Caco-2 (cell line): ENCODE measurements at regions not wholly inside any gene's neighbourhood (a gene's known extent, or its start where the extent isn't known, plus 50 kb on each side); places are given as distances from the start of the nearest gene placed in this dataset.
A peak's percentile ranks its signal among the peaks of the same experiment; 100 is the strongest.

Experiments used
- BruUV-seq: library from RNA; stranded (reverse); fragments of 400-500 nt; replicated peaks from 2 replicates; lab custom pipeline; 2021; lab: Mats Ljungman, UMichigan
- CTCF ChIA-PET: fragments of 300-600 bp; sonication (Branson Sonifier 250); formaldehyde crosslinking; loops from one replicate; lab custom pipeline; 2022; ENCODE audit warnings: antibody characterized with exemption; lab: Charles Lee
- POLR2A ChIA-PET: fragments of 300-600 bp; sonication (Branson Sonifier 250); formaldehyde crosslinking; loops from one replicate; lab custom pipeline; 2022; ENCODE audit warnings: antibody characterized with exemption; lab: Charles Lee
- DNase-seq, 2 experiments: peaks; one replicate each; pipeline versions ENCODE4 v3.0.0 to v3.0.0-alpha.2; 2020 to 2022
- H3K27me3 ChIP-seq: replicated peaks from 2 replicates; pipeline ENCODE4 v1.6.0; 2011; ENCODE audit warnings: low read length; ENCODE audit not compliant: control insufficient read depth, insufficient read depth
- H3K36me3 ChIP-seq: 2 replicates; pipeline ENCODE4 v1.5.1; 2011; ENCODE audit warnings: low read length; ENCODE audit not compliant: control insufficient read depth, insufficient read depth
- H3K4me1 ChIP-seq: fragments of 250-450 bp; sonication (Bioruptor Pico); 2 replicates; pipeline ENCODE4 v1.5.1; 2020; ENCODE audit warnings: mild to moderate bottlenecking
- H3K4me3 ChIP-seq: 2 replicates; pipeline ENCODE4 v1.5.1; 2011; ENCODE audit warnings: low read depth, mild to moderate bottlenecking, control low read depth, low read length
- H3K9me3 ChIP-seq: fragments of 250-450 bp; sonication (Bioruptor Pico); 2 replicates; pipeline ENCODE4 v1.5.1; 2020; ENCODE audit warnings: mild to moderate bottlenecking, moderate library complexity
- H3K27ac Mint-ChIP-seq: one replicate; pipeline ENCODE4 v1.8.0; 2022; ENCODE audit warnings: mixed read lengths; ENCODE audit not compliant: unreplicated experiment
- H3K27me3 Mint-ChIP-seq: one replicate; pipeline ENCODE4 v1.8.0; 2022; ENCODE audit warnings: mixed read lengths; ENCODE audit not compliant: insufficient read depth, unreplicated experiment
- H3K36me3 Mint-ChIP-seq: one replicate; pipeline ENCODE4 v1.8.0; 2022; ENCODE audit warnings: mild to moderate bottlenecking, mixed read lengths; ENCODE audit not compliant: insufficient read depth, unreplicated experiment
- H3K4me1 Mint-ChIP-seq: one replicate; pipeline ENCODE4 v1.8.0; 2022; ENCODE audit warnings: low read depth, mixed read lengths; ENCODE audit not compliant: unreplicated experiment
- H3K4me3 Mint-ChIP-seq: one replicate; pipeline ENCODE4 v1.8.0; 2022; ENCODE audit warnings: mild to moderate bottlenecking, moderate library complexity, mixed read lengths; ENCODE audit not compliant: unreplicated experiment
- H3K9me3 Mint-ChIP-seq: one replicate; pipeline ENCODE4 v1.8.0; 2022; ENCODE audit warnings: mixed read lengths; ENCODE audit not compliant: unreplicated experiment
- intact Hi-C: fragments of 100-400 bp; cut with micrococcal nuclease; formaldehyde crosslinking; loops from one replicate; pipeline ENCODE4 v1.10.0; 2022; ENCODE audit not compliant: unreplicated experiment
- TF ChIP-seq, protein P1 (sequence below), 2 experiments: fragments of 200-600 bp in 1 of 2; IDR thresholded peaks; 1 replicate in 1 of 2; 2 replicates in 1 of 2; pipeline versions ENCODE4 v1.5.1 to v1.8.0; 2011 to 2022; ENCODE audit warnings: antibody characterized with exemption in 1 of 2, control low read depth in 1 of 2, inconsistent platforms in 1 of 2, low read depth in 1 of 2, low read length in 1 of 2, mild to moderate bottlenecking in 1 of 2, moderate library complexity in 1 of 2; ENCODE audit not compliant: insufficient read depth in 1 of 2, severe bottlenecking in 1 of 2, unreplicated experiment in 1 of 2

DNA sequence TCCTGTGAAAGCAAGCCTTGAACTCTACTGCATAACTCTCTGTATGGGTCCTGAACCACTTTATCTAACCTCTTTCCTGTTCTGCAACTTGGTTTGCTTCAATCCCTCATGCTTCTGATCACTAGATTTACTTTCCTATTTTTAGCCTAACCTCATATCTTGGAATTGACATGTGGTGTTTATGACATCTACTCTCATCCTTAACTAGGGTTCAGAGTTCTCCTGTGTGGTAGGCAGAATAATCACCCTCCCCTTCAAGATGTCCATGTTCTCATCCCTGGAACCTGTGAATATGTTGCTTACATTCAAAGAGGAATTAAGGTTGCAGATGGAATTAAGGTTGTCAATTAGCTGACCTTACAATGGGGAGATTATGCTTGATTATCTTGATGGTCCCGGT, 67.4 kb upstream of the STXBP6 start:
- POLR2A ChIA-PET, result no interaction called here
- Mint-ChIP-seq H3K27me3 (no peaks in the 10 kb centered on the region), H3K9me3 (peaks cover 9% of the 10 kb centered on the region), H3K36me3 (no peaks in the 10 kb centered on the region), H3K4me3 (no peak overlapping the region), H3K27ac (no peak overlapping the region), H3K4me1 (peaks cover 20% of the 10 kb centered on the region)
- intact Hi-C loops, result no loop called here
- H3K27me3 ChIP-seq, result no peaks in the 10 kb centered on the region
- CTCF ChIA-PET, result interaction anchor here (1.0 kb wide), 1 partner anchor 15 kb away, joined by 3 read pairs; no protein-coding TSS in a partner anchor
- no peak for DNase-seq
- BruUV-seq, result no TSS peak
- no peaks in the 10 kb centered on the region for H3K36me3 ChIP-seq
- peaks cover 27% of the 10 kb centered on the region for H3K4me1 ChIP-seq
- H3K9me3 ChIP-seq, result no peaks in the 10 kb centered on the region
- TF ChIP-seq, protein P1, sequence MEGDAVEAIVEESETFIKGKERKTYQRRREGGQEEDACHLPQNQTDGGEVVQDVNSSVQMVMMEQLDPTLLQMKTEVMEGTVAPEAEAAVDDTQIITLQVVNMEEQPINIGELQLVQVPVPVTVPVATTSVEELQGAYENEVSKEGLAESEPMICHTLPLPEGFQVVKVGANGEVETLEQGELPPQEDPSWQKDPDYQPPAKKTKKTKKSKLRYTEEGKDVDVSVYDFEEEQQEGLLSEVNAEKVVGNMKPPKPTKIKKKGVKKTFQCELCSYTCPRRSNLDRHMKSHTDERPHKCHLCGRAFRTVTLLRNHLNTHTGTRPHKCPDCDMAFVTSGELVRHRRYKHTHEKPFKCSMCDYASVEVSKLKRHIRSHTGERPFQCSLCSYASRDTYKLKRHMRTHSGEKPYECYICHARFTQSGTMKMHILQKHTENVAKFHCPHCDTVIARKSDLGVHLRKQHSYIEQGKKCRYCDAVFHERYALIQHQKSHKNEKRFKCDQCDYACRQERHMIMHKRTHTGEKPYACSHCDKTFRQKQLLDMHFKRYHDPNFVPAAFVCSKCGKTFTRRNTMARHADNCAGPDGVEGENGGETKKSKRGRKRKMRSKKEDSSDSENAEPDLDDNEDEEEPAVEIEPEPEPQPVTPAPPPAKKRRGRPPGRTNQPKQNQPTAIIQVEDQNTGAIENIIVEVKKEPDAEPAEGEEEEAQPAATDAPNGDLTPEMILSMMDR (IDR thresholded peaks at IDR 0.05; ENCODE audit: insufficient read depth in 1 of 2, low read depth in 1 of 2, low read length in 1 of 2, severe bottlenecking in 1 of 2, unreplicated experiment in 1 of 2), result no peak
- no peak overlapping the region for H3K4me3 ChIP-seq

DNA sequence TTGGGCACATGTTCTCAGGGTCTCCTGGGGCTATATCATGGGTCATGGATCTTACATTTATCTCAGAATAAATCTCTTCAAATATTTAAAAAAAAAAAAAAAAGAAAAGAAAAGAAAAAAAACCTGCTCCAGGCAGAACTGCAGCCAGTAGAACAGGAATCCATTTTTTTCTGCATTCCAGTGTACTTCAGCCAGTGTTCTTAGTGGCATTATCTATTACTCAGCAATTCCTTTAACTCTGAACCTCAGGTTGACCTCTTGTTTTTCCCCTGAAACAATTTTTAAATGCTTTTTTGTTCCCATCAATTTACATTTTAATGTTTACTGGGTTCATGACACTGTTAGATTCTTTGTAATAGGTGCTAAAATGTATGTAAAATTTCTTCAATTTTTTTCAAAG, 66.7 kb upstream of the STXBP6 start:
- no peaks in the 10 kb centered on the region for H3K27me3 Mint-ChIP-seq
- DNase-seq, result peak in 1 of 2 experiments; percentile 21
- no peaks in the 10 kb centered on the region for H3K36me3 Mint-ChIP-seq
- H3K4me1 Mint-ChIP-seq, result peaks cover 20% of the 10 kb centered on the region
- intact Hi-C loops, result no loop called here
- ChIA-PET POLR2A (no interaction called here), CTCF (interaction anchor here (1.0 kb wide), 1 partner anchor 16 kb away, joined by 3 read pairs; no protein-coding TSS in a partner anchor)
- Histone ChIP-seq H3K4me3 (no peak overlapping the region), H3K9me3 (no peaks in the 10 kb centered on the region), H3K36me3 (no peaks in the 10 kb centered on the region), H3K4me1 (peaks cover 23% of the 10 kb centered on the region), H3K27me3 (no peaks in the 10 kb centered on the region)
- H3K4me3 Mint-ChIP-seq, result no peak overlapping the region
- peaks cover 9% of the 10 kb centered on the region for H3K9me3 Mint-ChIP-seq
- BruUV-seq, result no TSS peak
- no peak overlapping the region for H3K27ac Mint-ChIP-seq
- TF ChIP-seq, protein P1 (IDR thresholded peaks at IDR 0.05; ENCODE audit: insufficient read depth in 1 of 2, low read depth in 1 of 2, low read length in 1 of 2, severe bottlenecking in 1 of 2, unreplicated experiment in 1 of 2), result no peak

DNA sequence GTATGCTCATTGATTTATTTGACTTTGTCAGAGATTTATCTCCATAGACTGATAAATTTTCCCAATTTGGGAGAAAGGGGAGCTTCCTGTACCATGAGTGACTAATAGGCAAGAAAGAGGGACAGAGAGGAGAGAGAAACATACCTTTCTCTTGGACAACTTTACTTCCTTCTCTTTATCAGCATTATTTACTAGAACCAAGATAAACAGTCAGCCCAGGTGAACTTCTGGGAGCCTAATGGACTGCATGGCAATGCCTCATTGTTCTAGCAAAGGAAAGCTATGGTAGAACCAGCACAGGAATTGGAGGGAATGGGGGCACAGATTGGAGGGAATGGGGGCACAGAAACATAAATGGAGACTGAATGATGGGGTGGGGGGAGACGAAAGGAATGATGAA, 63.4 kb upstream of the STXBP6 start:
- intact Hi-C loops, result no loop called here
- POLR2A ChIA-PET, result no interaction called here
- H3K9me3 Mint-ChIP-seq, result peaks cover 9% of the 10 kb centered on the region

More for the DNA sequence above, 63.4 kb upstream of the STXBP6 start:
- H3K4me1 Mint-ChIP-seq, result peaks cover 11% of the 10 kb centered on the region
- H3K4me3 Mint-ChIP-seq, result no peak overlapping the region
- CTCF ChIA-PET, result no interaction called here
- no peaks in the 10 kb centered on the region for H3K27me3 ChIP-seq
- H3K27me3 Mint-ChIP-seq, result no peaks in the 10 kb centered on the region
- TF ChIP-seq, protein P1 (IDR thresholded peaks at IDR 0.05; ENCODE audit: insufficient read depth in 1 of 2, low read depth in 1 of 2, low read length in 1 of 2, severe bottlenecking in 1 of 2, unreplicated experiment in 1 of 2), result no peak
- DNase-seq, result no peak
- no peak overlapping the region for H3K27ac Mint-ChIP-seq
- H3K4me3 ChIP-seq, result no peak overlapping the region
- no peaks in the 10 kb centered on the region for H3K36me3 ChIP-seq
- no TSS peak for BruUV-seq
- no peaks in the 10 kb centered on the region for H3K9me3 ChIP-seq
- no peaks in the 10 kb centered on the region for H3K36me3 Mint-ChIP-seq
- peaks cover 27% of the 10 kb centered on the region for H3K4me1 ChIP-seq
